Erythroblast (primary cell): ENCODE measurements at regions not wholly inside any gene's neighbourhood (a gene's known extent, or its start where the extent isn't known, plus 50 kb on each side); places are given as distances from the start of the nearest gene placed in this dataset.

Experiments used
- DNase-seq, 2 experiments: peaks; one replicate each; lab custom pipeline; 2025; lab: John Stamatoyannopoulos, UW
- GATA1 ChIP-seq: IDR thresholded peaks from 2 replicates; pipeline ENCODE4 v1.6.1; 2011; ENCODE audit warnings: low read depth, mild to moderate bottlenecking, control low read depth, low read length, moderate library complexity
- POLR2A ChIP-seq: IDR thresholded peaks from 2 replicates; pipeline ENCODE4 v1.6.1; 2011; ENCODE audit warnings: mild to moderate bottlenecking, low read length

GRCh38 chr1:190540366-190540765 lies 62.7 kb upstream of the BRINP3 start:
- peak; percentile 9 to 16 for DNase-seq
- TF ChIP-seq GATA1 (no peak), POLR2A (no peak)

- TF ChIP-seq GATA1 (no peak), POLR2A (no peak)
- no peak for DNase-seq
Measured at GRCh38 chr1:190551638-190552037, 74.0 kb upstream of the BRINP3 start.

DNA sequence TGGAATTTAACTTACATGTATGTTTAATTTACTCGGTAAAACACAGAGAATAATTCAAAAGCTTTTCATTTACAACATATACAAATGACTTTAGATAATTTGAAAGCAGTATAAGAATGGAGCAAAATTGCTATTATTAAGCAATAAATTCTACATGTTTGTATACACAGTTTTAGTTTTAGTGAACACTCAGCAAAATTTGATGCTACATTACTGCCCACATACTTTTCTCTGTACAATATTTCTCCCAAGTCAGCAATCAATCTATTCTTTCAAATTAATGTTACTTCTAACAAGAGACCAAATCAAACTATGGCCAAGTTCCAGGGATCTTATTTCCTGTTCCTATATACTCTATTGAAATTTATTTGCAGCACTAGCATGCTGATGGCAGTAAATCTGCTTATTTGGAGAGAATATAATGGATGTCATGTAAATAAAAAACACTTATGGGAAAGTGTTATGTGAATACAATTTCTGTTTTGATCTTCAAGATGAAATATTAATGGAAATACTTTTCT lies 82.6 kb upstream of the BRINP3 start:
- no peak for TF ChIP-seq POLR2A
- no peak for TF ChIP-seq GATA1
- no peak for DNase-seq

DNA sequence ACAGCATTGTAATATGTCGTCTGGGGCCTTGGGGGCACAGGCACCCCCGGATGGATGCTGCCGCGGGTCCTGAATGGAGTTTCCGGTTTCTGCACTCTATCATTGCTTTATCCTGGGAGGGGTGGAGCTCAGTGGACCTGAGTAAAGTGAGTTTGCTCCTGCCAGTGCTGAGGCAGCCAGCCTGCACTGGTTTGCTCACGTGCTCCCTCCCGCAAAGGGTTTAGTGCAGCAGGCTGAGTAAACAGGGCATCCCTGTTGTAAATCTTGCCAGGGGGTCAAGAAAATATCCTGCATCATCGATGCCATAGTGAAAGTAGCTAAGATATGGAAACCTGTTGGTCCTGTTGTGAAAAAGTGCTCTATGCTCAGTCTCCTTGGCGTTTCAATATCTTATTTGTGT lies 85.6 kb upstream of the BRINP3 start:
- DNase-seq: no peak
- TF ChIP-seq POLR2A (no peak), GATA1 (no peak)

DNA sequence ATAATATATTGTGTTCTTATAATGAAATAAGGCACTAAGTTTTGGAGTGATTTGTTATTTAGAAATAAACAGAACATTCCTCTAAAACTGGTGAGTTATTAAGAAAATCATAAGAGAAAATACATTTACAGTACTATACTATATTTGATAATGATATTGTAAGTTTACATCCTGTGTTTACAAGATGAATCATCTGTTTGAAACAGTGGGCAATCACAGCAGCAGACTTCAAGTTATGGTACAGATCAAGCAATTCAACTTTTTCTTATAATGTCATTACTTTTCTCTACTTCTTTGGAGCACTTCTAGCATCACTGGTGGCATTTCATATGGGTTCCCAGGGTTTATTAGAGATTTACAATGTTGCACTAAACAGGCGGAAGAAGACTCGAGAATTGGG lies 86.5 kb upstream of the BRINP3 start:
- DNase-seq: no peak
- no peak for TF ChIP-seq POLR2A
- TF ChIP-seq GATA1: no peak

GRCh38 chr1:190578017-190578416 lies 100.4 kb upstream of the BRINP3 start:
- DNase-seq: no peak
- no peak for TF ChIP-seq POLR2A

DNA sequence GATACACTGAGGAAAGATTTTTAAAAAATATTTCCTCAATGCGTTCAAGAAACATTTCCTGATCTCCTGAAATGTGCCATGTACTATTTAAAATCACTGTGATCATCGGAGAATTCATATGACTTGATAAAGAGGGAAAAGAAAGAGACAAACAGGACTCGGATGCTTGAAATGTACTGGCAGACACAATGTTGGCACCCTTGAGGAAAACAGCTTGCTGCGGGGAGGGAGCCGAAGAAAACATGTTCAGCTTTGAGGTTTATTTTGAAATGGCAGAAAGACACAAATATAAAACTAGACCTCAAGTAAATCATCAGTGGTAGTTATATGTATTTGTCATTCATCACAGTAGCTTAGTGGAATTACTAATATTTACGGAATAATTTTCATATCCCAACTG lies 100.9 kb upstream of the BRINP3 start:
- TF ChIP-seq GATA1: no peak
- TF ChIP-seq POLR2A: no peak
- no peak for DNase-seq

GRCh38 chr1:190579552-190580193 lies 102.0 kb upstream of the BRINP3 start:
- no peak for DNase-seq
- TF ChIP-seq POLR2A (no peak), GATA1 (no peak)

- DNase-seq: no peak
- TF ChIP-seq GATA1 (no peak), POLR2A (no peak)
Measured at GRCh38 chr1:190583862-190584261, 106.2 kb upstream of the BRINP3 start.

DNA sequence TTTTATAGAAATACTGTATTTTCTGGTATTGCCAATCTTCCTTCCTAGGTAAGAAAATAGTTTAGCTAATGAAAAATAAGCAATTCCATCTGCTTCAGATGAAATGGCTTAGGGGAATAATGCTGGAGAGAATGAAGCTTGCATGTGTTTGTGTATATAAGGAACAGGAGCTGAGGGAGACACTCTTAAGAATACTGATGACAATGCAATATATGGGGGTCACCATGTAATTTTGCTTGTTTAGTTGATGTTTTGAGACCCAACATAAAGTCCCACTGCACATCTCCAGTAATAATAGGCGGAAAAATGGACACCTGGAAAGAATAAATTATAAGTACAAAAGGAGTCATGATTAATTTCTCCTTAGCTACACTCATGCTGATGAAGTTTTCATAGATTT lies 110.8 kb upstream of the BRINP3 start:
- TF ChIP-seq GATA1 (no peak), POLR2A (no peak)
- no peak for DNase-seq

DNA sequence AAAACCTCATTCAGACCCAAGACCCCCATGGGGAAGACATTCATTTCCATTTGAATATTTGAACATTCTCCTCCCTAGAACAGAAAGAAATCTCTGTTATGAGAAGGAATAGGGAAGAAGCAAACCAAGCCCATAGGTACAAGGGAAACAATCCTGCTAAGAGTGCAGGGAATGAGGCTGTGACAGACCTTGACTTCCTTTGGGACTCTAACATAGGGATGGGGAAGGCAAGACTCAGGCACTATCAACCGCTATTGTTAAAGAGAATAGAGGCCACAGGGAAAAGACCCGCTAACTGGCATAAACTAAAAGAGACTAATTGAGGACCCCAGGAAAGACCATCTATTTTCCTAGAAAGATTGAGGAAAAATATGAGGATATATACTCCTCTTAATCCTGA lies 117.8 kb upstream of the BRINP3 start:
- TF ChIP-seq GATA1 (no peak), POLR2A (no peak)
- DNase-seq: no peak

GRCh38 chr1:190597294-190597693 lies 119.6 kb upstream of the BRINP3 start:
- DNase-seq: peak; percentile 26 to 56
- TF ChIP-seq GATA1: no peak

DNA sequence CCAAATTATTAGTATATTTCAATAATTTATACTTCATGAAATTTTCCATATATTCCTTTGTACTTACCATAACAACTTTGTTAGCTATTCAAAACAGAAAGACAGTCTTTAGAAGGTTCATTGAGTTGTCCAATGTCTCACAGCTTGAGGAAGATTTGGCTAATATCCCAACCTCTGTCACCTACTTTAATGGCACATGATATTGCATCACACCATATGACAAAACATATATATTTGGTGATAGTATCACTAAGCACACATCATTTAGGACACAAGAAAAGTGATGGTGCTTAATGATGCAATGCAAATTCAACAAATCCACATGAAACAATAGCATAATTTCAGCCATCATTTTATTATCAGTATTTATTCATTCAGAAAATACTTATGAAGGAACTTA lies 122.0 kb upstream of the BRINP3 start:
- no peak for TF ChIP-seq POLR2A
- TF ChIP-seq GATA1: no peak
- DNase-seq: peak; percentile 1 to 26

- peak; percentile 42 to 67 for DNase-seq
- TF ChIP-seq POLR2A (no peak), GATA1 (no peak)
Measured at GRCh38 chr1:190602325-190602724, 124.7 kb upstream of the BRINP3 start.

GRCh38 chr1:190608282-190608681 lies 130.6 kb upstream of the BRINP3 start:
- peak; percentile 3 to 20 for DNase-seq
- no peak for TF ChIP-seq POLR2A
- TF ChIP-seq GATA1: no peak

DNA sequence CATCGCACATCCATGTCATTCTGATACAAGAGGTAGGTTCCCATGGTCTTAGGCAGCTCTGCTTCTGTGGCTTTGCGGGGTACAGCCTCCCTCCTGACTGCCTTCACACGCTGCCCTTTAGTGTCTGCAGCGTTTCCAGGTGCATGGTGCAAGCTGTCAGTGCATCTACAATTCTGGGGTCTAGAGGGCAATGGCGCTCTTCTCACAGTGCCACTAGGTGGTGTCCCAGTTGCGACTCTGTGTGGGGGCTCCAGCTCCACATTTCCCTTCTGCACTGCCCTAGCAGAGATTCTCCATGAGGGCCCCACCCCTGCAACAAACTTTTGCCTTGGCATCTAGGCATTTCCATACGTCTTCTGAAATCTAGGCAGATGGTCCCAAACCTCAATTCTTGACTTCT lies 138.2 kb upstream of the BRINP3 start:
- DNase-seq: no peak
- TF ChIP-seq GATA1 (no peak), POLR2A (no peak)
